ENCODE measurements at regions not wholly inside any gene's neighbourhood (a gene's known extent, or its start where the extent isn't known, plus 50 kb on each side); places are given as distances from the start of the nearest gene placed in this dataset.

DNA sequence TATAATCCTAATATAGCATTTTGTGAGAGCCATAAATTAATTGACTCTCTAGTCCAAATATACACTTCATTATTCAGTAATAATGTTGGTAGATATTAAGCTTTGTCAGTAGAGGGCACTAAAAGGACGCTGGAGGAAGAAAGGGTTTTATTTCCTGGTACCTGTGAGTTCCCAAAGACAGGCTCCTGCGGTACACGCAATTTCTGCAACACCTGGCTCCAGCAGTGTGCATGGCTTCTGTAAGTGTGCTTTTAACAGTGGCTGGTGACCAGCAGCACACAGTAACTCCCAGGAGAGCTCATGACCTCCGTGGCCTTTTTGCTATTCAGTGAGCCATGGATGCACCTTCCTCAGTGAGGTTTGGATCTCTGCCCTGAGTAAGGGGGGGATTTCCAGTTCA is 338.3 kb upstream of the ZNF385D start:
- H3K9me3 ChIP-seq: no peaks in the 10 kb centered on the region
- WGBS, 5 donors: 2 to 10% (median 9%) methylated on average over 4 of the region's 4 CpGs
- H3K27me3 ChIP-seq: no peaks in the 10 kb centered on the region
- DNase-seq: peak in 1 of 2 donors; percentile 67
- H3K4me1 ChIP-seq: no peaks in the 10 kb centered on the region
- intact Hi-C loops (cut with DNase I; ENCODE audit: low total_unique reads): no loop called here
- no peaks in the 10 kb centered on the region for H3K36me3 ChIP-seq
- no peak overlapping the region for H3K4me3 ChIP-seq
- TF ChIP-seq POLR2AphosphoS5 (IDR thresholded peaks at IDR 0.05) (no peak), EP300 (IDR thresholded peaks at IDR 0.05) (no peak), POLR2A (IDR thresholded peaks at IDR 0.05) (no peak)
- TF ChIP-seq, protein P1, sequence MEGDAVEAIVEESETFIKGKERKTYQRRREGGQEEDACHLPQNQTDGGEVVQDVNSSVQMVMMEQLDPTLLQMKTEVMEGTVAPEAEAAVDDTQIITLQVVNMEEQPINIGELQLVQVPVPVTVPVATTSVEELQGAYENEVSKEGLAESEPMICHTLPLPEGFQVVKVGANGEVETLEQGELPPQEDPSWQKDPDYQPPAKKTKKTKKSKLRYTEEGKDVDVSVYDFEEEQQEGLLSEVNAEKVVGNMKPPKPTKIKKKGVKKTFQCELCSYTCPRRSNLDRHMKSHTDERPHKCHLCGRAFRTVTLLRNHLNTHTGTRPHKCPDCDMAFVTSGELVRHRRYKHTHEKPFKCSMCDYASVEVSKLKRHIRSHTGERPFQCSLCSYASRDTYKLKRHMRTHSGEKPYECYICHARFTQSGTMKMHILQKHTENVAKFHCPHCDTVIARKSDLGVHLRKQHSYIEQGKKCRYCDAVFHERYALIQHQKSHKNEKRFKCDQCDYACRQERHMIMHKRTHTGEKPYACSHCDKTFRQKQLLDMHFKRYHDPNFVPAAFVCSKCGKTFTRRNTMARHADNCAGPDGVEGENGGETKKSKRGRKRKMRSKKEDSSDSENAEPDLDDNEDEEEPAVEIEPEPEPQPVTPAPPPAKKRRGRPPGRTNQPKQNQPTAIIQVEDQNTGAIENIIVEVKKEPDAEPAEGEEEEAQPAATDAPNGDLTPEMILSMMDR (IDR thresholded peaks at IDR 0.05): peak in 2 of 7 experiments; percentile 12 to 31
- no peak overlapping the region for H3K27ac ChIP-seq

DNA sequence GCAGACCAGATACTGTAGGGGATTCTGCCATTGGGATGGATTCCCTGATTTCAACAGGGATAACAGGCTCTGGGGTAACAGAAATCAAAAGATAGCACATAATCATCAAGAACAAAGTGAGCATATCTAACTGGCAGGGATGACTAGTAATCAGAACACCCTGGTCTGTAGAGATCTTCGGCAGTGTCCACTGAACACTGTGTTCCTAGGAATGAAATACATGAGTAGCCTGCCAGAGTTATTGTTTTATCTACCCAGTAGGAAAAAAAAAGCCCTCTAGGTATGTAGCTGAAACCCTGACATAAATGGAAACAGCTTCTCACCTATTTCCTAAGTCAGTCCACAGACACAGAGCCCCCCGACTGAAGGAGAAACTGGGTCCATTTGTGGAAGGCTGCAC is 340.3 kb upstream of the ZNF385D start:
- no peak for DNase-seq
- intact Hi-C loops (cut with DNase I; ENCODE audit: low total_unique reads): no loop called here
- H3K27me3 ChIP-seq: no peaks in the 10 kb centered on the region
- H3K4me3 ChIP-seq: no peak overlapping the region
- 70 to 85% (median 73%) methylated on average over 2 of the region's 2 CpGs for WGBS, 5 donors
- no peak overlapping the region for H3K27ac ChIP-seq
- H3K36me3 ChIP-seq: no peaks in the 10 kb centered on the region
- no peak for TF ChIP-seq POLR2A (IDR thresholded peaks at IDR 0.05)
- TF ChIP-seq EP300 (IDR thresholded peaks at IDR 0.05): no peak
- TF ChIP-seq POLR2AphosphoS5 (IDR thresholded peaks at IDR 0.05): no peak
- H3K4me1 ChIP-seq: no peaks in the 10 kb centered on the region
- no peaks in the 10 kb centered on the region for H3K9me3 ChIP-seq

GRCh38 chr3:22098021-22098420 is 347.0 kb upstream of the ZNF385D start:
- intact Hi-C loops (cut with DNase I; ENCODE audit: low total_unique reads): no loop called here
- no peak for DNase-seq

DNA sequence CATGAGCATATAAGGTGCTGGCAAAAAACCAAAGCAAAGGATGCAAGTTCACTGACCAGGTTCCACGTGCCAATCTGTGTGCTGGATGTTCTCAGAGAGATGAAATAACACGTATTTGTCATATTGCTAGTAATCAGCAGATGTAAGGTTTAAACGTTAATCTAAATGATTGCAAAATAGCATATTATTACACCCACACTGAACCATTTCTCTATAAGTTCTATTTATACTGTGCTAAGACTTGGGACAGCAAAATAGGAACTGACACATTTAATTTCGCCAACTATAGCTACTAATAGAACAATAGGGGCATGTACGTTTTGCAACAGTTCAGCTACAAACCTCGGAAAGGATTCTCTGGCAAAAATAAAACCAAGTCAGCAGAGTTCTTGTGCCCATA is 350.3 kb upstream of the ZNF385D start:
- no peaks in the 10 kb centered on the region for H3K36me3 ChIP-seq
- intact Hi-C loops (cut with DNase I; ENCODE audit: low total_unique reads): no loop called here
- no peaks in the 10 kb centered on the region for H3K9me3 ChIP-seq
- 64 to 83% (median 68%) methylated on average over 6 of the region's 6 CpGs for WGBS, 5 donors
- H3K4me1 ChIP-seq: no peaks in the 10 kb centered on the region
- H3K27ac ChIP-seq: no peak overlapping the region
- H3K27me3 ChIP-seq: no peaks in the 10 kb centered on the region
- H3K4me3 ChIP-seq: no peak overlapping the region
- TF ChIP-seq EP300 (IDR thresholded peaks at IDR 0.05): no peak
- TF ChIP-seq POLR2AphosphoS5 (IDR thresholded peaks at IDR 0.05): no peak
- TF ChIP-seq, protein P1 (IDR thresholded peaks at IDR 0.05): no peak
- TF ChIP-seq POLR2A (IDR thresholded peaks at IDR 0.05): no peak
- no peak for DNase-seq

More at GRCh38 chr3:22098021-22098420, 347.0 kb upstream of the ZNF385D start:
- H3K4me3 ChIP-seq: no peak overlapping the region
- TF ChIP-seq, protein P1 (IDR thresholded peaks at IDR 0.05): no peak
- TF ChIP-seq POLR2A (IDR thresholded peaks at IDR 0.05) (no peak), EP300 (IDR thresholded peaks at IDR 0.05) (no peak), POLR2AphosphoS5 (IDR thresholded peaks at IDR 0.05) (no peak)
- H3K27ac ChIP-seq: no peak overlapping the region
- H3K36me3 ChIP-seq: no peaks in the 10 kb centered on the region
- no peaks in the 10 kb centered on the region for H3K4me1 ChIP-seq
- no peaks in the 10 kb centered on the region for H3K9me3 ChIP-seq
- H3K27me3 ChIP-seq: no peaks in the 10 kb centered on the region
- 26 to 52% (median 48%) methylated on average over 2 of the region's 2 CpGs for WGBS, 5 donors

GRCh38 chr3:22101811-22102210 is 350.8 kb upstream of the ZNF385D start:
- H3K4me1 ChIP-seq: no peaks in the 10 kb centered on the region
- no peak overlapping the region for H3K27ac ChIP-seq
- WGBS, 5 donors: 87 to 95% (median 91%) methylated on average over 1 of the region's 1 CpG
- no peaks in the 10 kb centered on the region for H3K9me3 ChIP-seq
- H3K27me3 ChIP-seq: no peaks in the 10 kb centered on the region
- no peak for DNase-seq
- H3K4me3 ChIP-seq: no peak overlapping the region
- intact Hi-C loops (cut with DNase I; ENCODE audit: low total_unique reads): no loop called here
- no peaks in the 10 kb centered on the region for H3K36me3 ChIP-seq
- no peak for TF ChIP-seq POLR2AphosphoS5 (IDR thresholded peaks at IDR 0.05)
- TF ChIP-seq, protein P1 (IDR thresholded peaks at IDR 0.05): no peak

Measured in stomach (tissue), 8 donors.